B cell (primary cell): ENCODE measurements at regions not wholly inside any gene's neighbourhood (a gene's known extent, or its start where the extent isn't known, plus 50 kb on each side); places are given as distances from the start of the nearest gene placed in this dataset.

Source experiments
- ATAC-seq: fragments of 200-7000 bp; cut with Tn5 transposase; one replicate; pipeline ENCODE4 v1.10.0; 2021; ENCODE audit warnings: low read depth, mild to moderate bottlenecking, moderate number of reproducible peaks, moderate library complexity
- CTCF ChIA-PET: fragments of 350-600 bp; sonication (Branson Sonifier 250); formaldehyde crosslinking; loops from one replicate; lab custom pipeline; 2021; ENCODE audit warnings: antibody characterized with exemption, inconsistent platforms; lab: Charles Lee
- POLR2A ChIA-PET: fragments of 350-600 bp; sonication (Branson Sonifier 250); formaldehyde crosslinking; loops from one replicate; lab custom pipeline; 2021; ENCODE audit warnings: antibody characterized with exemption; lab: Charles Lee
- DNase-seq: peaks from one replicate; pipeline ENCODE4 v3.0.0; 2013
- H2AFZ ChIP-seq: 2 replicates; pipeline ENCODE4 v1.6.1; 2012; ENCODE audit warnings: mild to moderate bottlenecking, low read depth, low read length; ENCODE audit not compliant: insufficient read depth, poor library complexity, severe bottlenecking
- H3K27ac ChIP-seq, 2 donors: 1 replicate in 1 of 2; 2 replicates in 1 of 2; pipeline ENCODE4 v1.5.1; 2012 to 2013; ENCODE audit warnings: low read length in 2 of 2, mild to moderate bottlenecking in 2 of 2, moderate library complexity in 1 of 2
- H3K27me3 ChIP-seq, 4 experiments: fragments of 200-600 bp in 1 of 4; sonication (generic) in 1 of 4; replicated peaks in 1 of 4; 1 replicate in 2 of 4; 2 replicates in 2 of 4; pipeline versions ENCODE4 v1.6.1 to v1.7.0; 2013 to 2016; ENCODE audit warnings: low read length in 3 of 4, mild to moderate bottlenecking in 2 of 4, mixed read lengths in 1 of 4, moderate library complexity in 1 of 4; ENCODE audit not compliant: insufficient read depth in 4 of 4, control insufficient read depth in 3 of 4; ENCODE audit errors: control extremely low read depth in 1 of 4
- H3K36me3 ChIP-seq, 2 experiments: replicated peaks in 1 of 2; 1 replicate in 1 of 2; 2 replicates in 1 of 2; pipeline versions ENCODE4 v1.6.1 to v1.7.1; 2013; ENCODE audit warnings: low read length in 1 of 2; ENCODE audit not compliant: insufficient read depth in 2 of 2, control insufficient read depth in 1 of 2; ENCODE audit errors: control extremely low read depth in 1 of 2, extremely low read depth in 1 of 2
- H3K4me1 ChIP-seq, 2 donors: fragments of 200-600 bp in 1 of 2; sonication (generic) in 1 of 2; 1 replicate in 1 of 2; 2 replicates in 1 of 2; pipeline versions ENCODE4 v1.5.1 to v1.6.1; 2013 to 2017; ENCODE audit warnings: low read length in 2 of 2; ENCODE audit not compliant: control insufficient read depth in 2 of 2, insufficient read depth in 2 of 2
- H3K4me2 ChIP-seq: replicated peaks from 2 replicates; pipeline ENCODE3; 2012; ENCODE audit warnings: mild to moderate bottlenecking, low read depth, low read length; ENCODE audit not compliant: poor library complexity, severe bottlenecking
- H3K4me3 ChIP-seq, 5 experiments: fragments of 200-600 bp in 1 of 5; sonication (generic) in 1 of 5; 1 replicate in 3 of 5; 2 replicates in 2 of 5; pipeline versions ENCODE4 v1.5.1 to v1.7.0; 2011 to 2016; ENCODE audit warnings: low read length in 4 of 5, mild to moderate bottlenecking in 4 of 5, low read depth in 2 of 5, control low read depth in 1 of 5, moderate library complexity in 1 of 5; ENCODE audit not compliant: insufficient read depth in 1 of 5; ENCODE audit errors: control extremely low read depth in 1 of 5, extremely low read depth in 1 of 5
- H3K79me2 ChIP-seq: fragments of 200-600 bp; sonication (generic); one replicate; pipeline ENCODE4 v1.6.0; 2016; ENCODE audit warnings: low read length; ENCODE audit not compliant: control insufficient read depth, insufficient read depth
- H3K9ac ChIP-seq: fragments of 200-600 bp; sonication (generic); 2 replicates; pipeline ENCODE4 v1.6.1; 2017; ENCODE audit warnings: mild to moderate bottlenecking, low read length, moderate library complexity
- H3K9me3 ChIP-seq, 3 donors: one replicate each; pipeline versions ENCODE4 v1.6.1 to v1.7.1; 2013; ENCODE audit warnings: low read length in 2 of 3; ENCODE audit not compliant: control insufficient read depth in 2 of 3, insufficient read depth in 1 of 3; ENCODE audit errors: control extremely low read depth in 1 of 3
- H4K20me1 ChIP-seq: 2 replicates; pipeline ENCODE4 v1.6.0; 2012; ENCODE audit warnings: mild to moderate bottlenecking, low read length; ENCODE audit not compliant: insufficient read depth, control insufficient read depth, poor library complexity, severe bottlenecking
- H3K27ac Mint-ChIP-seq: one replicate; pipeline ENCODE4 v1.8.0; 2021; ENCODE audit warnings: mixed read lengths
- H3K27me3 Mint-ChIP-seq: one replicate; pipeline ENCODE4 v1.8.0; 2021; ENCODE audit warnings: mixed read lengths
- H3K4me1 Mint-ChIP-seq: one replicate; pipeline ENCODE4 v1.8.0; 2021; ENCODE audit warnings: mixed read lengths
- H3K4me3 Mint-ChIP-seq: one replicate; pipeline ENCODE4 v1.8.0; 2021; ENCODE audit warnings: mixed read lengths
- H3K9me3 Mint-ChIP-seq: one replicate; pipeline ENCODE4 v1.8.0; 2022; ENCODE audit warnings: mixed read lengths; ENCODE audit not compliant: insufficient read depth
- EZH2 ChIP-seq: IDR thresholded peaks from 2 replicates; pipeline ENCODE4 v1.6.1; 2012; ENCODE audit warnings: borderline replicate concordance, low read depth, mild to moderate bottlenecking, moderate library complexity, low read length; ENCODE audit not compliant: insufficient read depth, poor library complexity, severe bottlenecking
- WGBS: methylation state at CpG from one replicate; pipeline ENCODE4 v1.1.5; 2013; ENCODE audit warnings: missing lambda C conversion rate; ENCODE audit not compliant: insufficient coverage; 5-methylcytosine and 5-hydroxymethylcytosine counted together
- intact Hi-C: fragments of 100-400 bp; cut with micrococcal nuclease; formaldehyde crosslinking; loops from one replicate; pipeline ENCODE4 v1.10.0; 2022
- TF ChIP-seq, protein P1 (sequence below): fragments of 200-600 bp; IDR thresholded peaks from one replicate; pipeline ENCODE4 v1.8.0; 2022; ENCODE audit warnings: antibody characterized with exemption, mild to moderate bottlenecking

DNA sequence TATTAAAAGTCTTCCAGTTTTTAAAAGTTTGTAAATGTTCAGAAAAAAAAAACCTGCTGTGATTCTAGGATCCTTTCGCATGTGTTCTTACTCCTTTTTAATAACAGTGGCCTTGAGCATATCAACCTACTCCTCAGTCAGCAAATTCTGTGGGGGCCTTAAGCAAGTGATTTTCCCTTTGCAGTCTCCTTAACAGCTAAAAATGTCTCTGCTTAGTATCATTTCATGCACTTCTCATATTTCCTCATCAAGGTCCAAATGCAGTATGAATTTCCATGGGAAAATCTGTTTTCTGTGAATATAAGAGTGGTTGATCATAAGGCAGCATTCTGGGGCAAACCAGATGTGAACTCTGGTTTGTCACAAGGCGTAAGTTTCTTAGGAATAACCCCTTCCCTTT is 2175.1 kb upstream of the PIK3C3 start:
- Histone ChIP-seq H4K20me1 (no peaks in the 10 kb centered on the region), H3K79me2 (no peaks in the 10 kb centered on the region), H3K4me2 (no peak overlapping the region), H3K4me1 (no peaks in the 10 kb centered on the region), H3K27ac (no peak overlapping the region), H2AFZ (no peak overlapping the region), H3K27me3 (no peaks in the 10 kb centered on the region), H3K9me3 (no peaks in the 10 kb centered on the region), H3K36me3 (no peaks in the 10 kb centered on the region), H3K4me3 (no peak overlapping the region), H3K9ac (no peak overlapping the region)
- WGBS, result 92% methylated on average over 2 of the region's 2 CpGs
- POLR2A ChIA-PET, result no interaction called here
- no peak for TF ChIP-seq EZH2
- TF ChIP-seq, protein P1, sequence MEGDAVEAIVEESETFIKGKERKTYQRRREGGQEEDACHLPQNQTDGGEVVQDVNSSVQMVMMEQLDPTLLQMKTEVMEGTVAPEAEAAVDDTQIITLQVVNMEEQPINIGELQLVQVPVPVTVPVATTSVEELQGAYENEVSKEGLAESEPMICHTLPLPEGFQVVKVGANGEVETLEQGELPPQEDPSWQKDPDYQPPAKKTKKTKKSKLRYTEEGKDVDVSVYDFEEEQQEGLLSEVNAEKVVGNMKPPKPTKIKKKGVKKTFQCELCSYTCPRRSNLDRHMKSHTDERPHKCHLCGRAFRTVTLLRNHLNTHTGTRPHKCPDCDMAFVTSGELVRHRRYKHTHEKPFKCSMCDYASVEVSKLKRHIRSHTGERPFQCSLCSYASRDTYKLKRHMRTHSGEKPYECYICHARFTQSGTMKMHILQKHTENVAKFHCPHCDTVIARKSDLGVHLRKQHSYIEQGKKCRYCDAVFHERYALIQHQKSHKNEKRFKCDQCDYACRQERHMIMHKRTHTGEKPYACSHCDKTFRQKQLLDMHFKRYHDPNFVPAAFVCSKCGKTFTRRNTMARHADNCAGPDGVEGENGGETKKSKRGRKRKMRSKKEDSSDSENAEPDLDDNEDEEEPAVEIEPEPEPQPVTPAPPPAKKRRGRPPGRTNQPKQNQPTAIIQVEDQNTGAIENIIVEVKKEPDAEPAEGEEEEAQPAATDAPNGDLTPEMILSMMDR, result no peak
- intact Hi-C loops, result no loop called here
- CTCF ChIA-PET, result no interaction called here
- no peak for ATAC-seq
- Mint-ChIP-seq H3K27me3 (no peaks in the 10 kb centered on the region), H3K9me3 (no peaks in the 10 kb centered on the region), H3K27ac (no peak overlapping the region), H3K4me1 (no peaks in the 10 kb centered on the region), H3K4me3 (no peak overlapping the region)
- no peak for DNase-seq

DNA sequence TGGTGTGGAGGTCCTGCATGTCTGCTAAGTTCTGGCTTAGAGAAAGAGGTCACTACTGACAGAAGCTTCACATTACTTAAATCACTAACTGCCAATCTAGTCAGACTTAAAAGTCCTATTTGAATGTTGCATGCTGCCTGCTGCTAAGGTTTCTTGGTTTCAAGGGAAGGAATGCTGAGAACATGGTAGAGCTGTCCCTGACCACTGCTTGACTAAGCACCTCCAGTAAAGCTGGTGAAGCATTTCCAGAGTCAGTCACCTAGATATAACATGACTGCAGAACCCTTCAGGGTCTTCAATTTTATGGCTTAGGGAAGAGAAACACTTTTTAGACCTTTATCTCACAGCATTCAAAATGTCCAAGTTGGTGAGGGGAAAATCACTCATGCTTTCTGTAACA is 2178.3 kb upstream of the PIK3C3 start:
- no peak overlapping the region for H3K27ac Mint-ChIP-seq
- intact Hi-C loops, result no loop called here
- no peaks in the 10 kb centered on the region for H3K4me1 ChIP-seq

More for the DNA sequence above, 2178.3 kb upstream of the PIK3C3 start:
- Mint-ChIP-seq H3K27me3 (no peaks in the 10 kb centered on the region), H3K4me1 (no peaks in the 10 kb centered on the region), H3K9me3 (no peaks in the 10 kb centered on the region), H3K4me3 (no peak overlapping the region)
- no peaks in the 10 kb centered on the region for H3K9me3 ChIP-seq
- H3K4me3 ChIP-seq, result no peak overlapping the region
- no peak overlapping the region for H3K27ac ChIP-seq
- H4K20me1 ChIP-seq, result no peaks in the 10 kb centered on the region
- ChIA-PET POLR2A (no interaction called here), CTCF (no interaction called here)
- H3K36me3 ChIP-seq, result no peaks in the 10 kb centered on the region
- DNase-seq (no peak), ATAC-seq (no peak)
- TF ChIP-seq, protein P1, result no peak
- no peak for TF ChIP-seq EZH2
- no peak overlapping the region for H3K9ac ChIP-seq
- no peak overlapping the region for H2AFZ ChIP-seq
- H3K27me3 ChIP-seq, result no peaks in the 10 kb centered on the region
- no peak overlapping the region for H3K4me2 ChIP-seq
- H3K79me2 ChIP-seq, result no peaks in the 10 kb centered on the region
